Sigmoid colon (tissue), 6 donors: ENCODE measurements at regions not wholly inside any gene's neighbourhood (a gene's known extent, or its start where the extent isn't known, plus 50 kb on each side); places are given as distances from the start of the nearest gene placed in this dataset.

Experiments
- DNase-seq: peaks from one replicate; pipeline ENCODE4 v3.0.0-alpha.2; 2019
- H3K27ac ChIP-seq, 4 donors: fragments of 200-600 bp; sonication (generic); one replicate each; pipeline ENCODE4 v1.5.1; 2016 to 2019; ENCODE audit warnings: mild to moderate bottlenecking in 1 of 4
- H3K27me3 ChIP-seq, 3 donors: fragments of 200-600 bp; sonication (generic); one replicate each; pipeline ENCODE4 v1.5.1; 2019; ENCODE audit warnings: mild to moderate bottlenecking in 1 of 3
- H3K36me3 ChIP-seq, 4 donors: fragments of 200-600 bp; sonication (generic); one replicate each; pipeline ENCODE4 v1.5.1; 2016 to 2019
- H3K4me1 ChIP-seq, 4 donors: fragments of 200-600 bp; sonication (generic); one replicate each; pipeline ENCODE4 v1.5.1; 2017 to 2019
- H3K4me3 ChIP-seq, 4 donors: fragments of 200-600 bp; sonication (generic); one replicate each; pipeline ENCODE4 v1.5.1; 2017 to 2019; ENCODE audit warnings: mild to moderate bottlenecking in 2 of 4, moderate library complexity in 1 of 4
- H3K9me3 ChIP-seq, 4 donors: fragments of 200-600 bp in 3 of 4; sonication (generic) in 3 of 4; one replicate each; pipeline versions ENCODE4 v1.5.1 to v1.6.1; 2013 to 2019
- EP300 ChIP-seq, 4 donors: sonication (generic); formaldehyde crosslinking; IDR thresholded peaks; one replicate each; pipeline ENCODE4 v1.6.1; 2017; ENCODE audit warnings: antibody characterized with exemption in 4 of 4
- POLR2A ChIP-seq, 2 donors: fragments of 450-650 bp; IDR thresholded peaks; one replicate each; pipeline ENCODE4 v1.6.1; 2016; ENCODE audit warnings: antibody characterized with exemption in 2 of 2, mild to moderate bottlenecking in 2 of 2, moderate library complexity in 2 of 2
- POLR2AphosphoS5 ChIP-seq, 4 donors: sonication (generic); formaldehyde crosslinking; IDR thresholded peaks; one replicate each; pipeline ENCODE4 v1.6.1; 2017; ENCODE audit warnings: antibody characterized with exemption in 4 of 4
- WGBS, 2 donors: extraction: QIAGEN DNeasy Blood & Tissue Kit; methylation state at CpG; one replicate each; pipeline ENCODE4 v1.1.7; 2013; 5-methylcytosine and 5-hydroxymethylcytosine counted together
- intact Hi-C: fragments of 100-400 bp; cut with DNase I; formaldehyde crosslinking; loops from one replicate; pipeline ENCODE4 v1.15.1; 2023
- TF ChIP-seq, protein P1 (sequence below), 4 experiments: fragments of 450-650 bp in 3 of 4; fragments of 200-600 bp in 1 of 4; IDR thresholded peaks; one replicate each; pipeline ENCODE4 v1.5.1; 2016 to 2019; ENCODE audit warnings: antibody characterized with exemption in 4 of 4, mild to moderate bottlenecking in 3 of 4, moderate library complexity in 2 of 4
- donor health status: healthy with polysubstance abuse.
- donor health status: healthy.

DNA sequence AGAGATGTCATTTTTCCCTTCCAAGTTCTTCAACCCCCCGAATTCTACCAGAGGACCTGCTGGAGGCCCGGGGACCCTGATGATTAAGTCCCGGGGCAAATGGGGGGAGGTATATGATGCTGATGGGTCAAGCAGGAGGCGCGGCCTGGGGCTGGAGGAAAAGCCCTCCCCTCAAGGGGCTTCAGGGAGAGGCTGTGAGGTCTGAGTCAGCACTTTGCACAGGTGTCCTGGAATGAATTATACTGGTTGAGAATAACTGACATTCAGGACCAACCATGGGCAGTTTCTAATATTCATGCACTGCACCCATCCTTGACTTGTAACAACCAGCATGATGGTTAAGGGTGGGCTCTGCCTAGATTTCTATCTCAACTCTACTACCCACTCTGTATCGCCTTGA is 146.8 kb upstream of the SYT13 start:
- no peak for DNase-seq
- no peak overlapping the region for H3K4me3 ChIP-seq
- WGBS, 2 donors = 85 to 88% methylated on average over 6 of the region's 6 CpGs
- no peak overlapping the region for H3K27ac ChIP-seq
- TF ChIP-seq POLR2AphosphoS5 (IDR thresholded peaks at IDR 0.05) (no peak), POLR2A (IDR thresholded peaks at IDR 0.05) (no peak), EP300 (IDR thresholded peaks at IDR 0.05) (no peak)
- TF ChIP-seq, protein P1, sequence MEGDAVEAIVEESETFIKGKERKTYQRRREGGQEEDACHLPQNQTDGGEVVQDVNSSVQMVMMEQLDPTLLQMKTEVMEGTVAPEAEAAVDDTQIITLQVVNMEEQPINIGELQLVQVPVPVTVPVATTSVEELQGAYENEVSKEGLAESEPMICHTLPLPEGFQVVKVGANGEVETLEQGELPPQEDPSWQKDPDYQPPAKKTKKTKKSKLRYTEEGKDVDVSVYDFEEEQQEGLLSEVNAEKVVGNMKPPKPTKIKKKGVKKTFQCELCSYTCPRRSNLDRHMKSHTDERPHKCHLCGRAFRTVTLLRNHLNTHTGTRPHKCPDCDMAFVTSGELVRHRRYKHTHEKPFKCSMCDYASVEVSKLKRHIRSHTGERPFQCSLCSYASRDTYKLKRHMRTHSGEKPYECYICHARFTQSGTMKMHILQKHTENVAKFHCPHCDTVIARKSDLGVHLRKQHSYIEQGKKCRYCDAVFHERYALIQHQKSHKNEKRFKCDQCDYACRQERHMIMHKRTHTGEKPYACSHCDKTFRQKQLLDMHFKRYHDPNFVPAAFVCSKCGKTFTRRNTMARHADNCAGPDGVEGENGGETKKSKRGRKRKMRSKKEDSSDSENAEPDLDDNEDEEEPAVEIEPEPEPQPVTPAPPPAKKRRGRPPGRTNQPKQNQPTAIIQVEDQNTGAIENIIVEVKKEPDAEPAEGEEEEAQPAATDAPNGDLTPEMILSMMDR (IDR thresholded peaks at IDR 0.05) = no peak
- H3K27me3 ChIP-seq = peaks cover 0 to 14% (median 0%) of the 10 kb centered on the region in 3 donors
- H3K36me3 ChIP-seq = no peaks in the 10 kb centered on the region
- no peaks in the 10 kb centered on the region for H3K4me1 ChIP-seq
- no peaks in the 10 kb centered on the region for H3K9me3 ChIP-seq
- intact Hi-C loops = no loop called here

DNA sequence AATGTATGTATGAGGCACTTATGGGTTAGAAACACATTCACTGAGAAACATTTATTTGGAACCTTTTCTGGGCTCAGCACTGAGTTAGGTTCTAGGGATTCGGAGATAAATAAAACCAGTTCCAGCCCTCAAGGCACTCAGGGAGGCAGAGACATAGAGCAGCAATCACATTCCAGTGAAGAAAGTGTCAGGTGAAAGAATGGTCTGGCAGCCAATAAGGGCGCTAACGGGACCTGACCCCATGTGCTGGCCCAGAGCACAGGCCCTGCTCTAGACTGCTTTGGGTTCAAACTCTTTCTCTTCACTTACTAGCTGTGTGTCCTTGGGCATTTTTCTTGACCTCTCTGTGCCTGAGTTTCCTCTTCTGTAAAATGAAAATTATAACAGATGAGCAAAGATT is 146.0 kb upstream of the SYT13 start:
- H3K27ac ChIP-seq = no peak overlapping the region
- 74 to 82% methylated on average over 3 of the region's 3 CpGs for WGBS, 2 donors
- peaks cover 0 to 14% (median 0%) of the 10 kb centered on the region in 3 donors for H3K27me3 ChIP-seq
- H3K4me1 ChIP-seq = no peaks in the 10 kb centered on the region
- intact Hi-C loops = no loop called here
- TF ChIP-seq POLR2A (IDR thresholded peaks at IDR 0.05) = no peak
- TF ChIP-seq, protein P1 (IDR thresholded peaks at IDR 0.05) = no peak
- TF ChIP-seq POLR2AphosphoS5 (IDR thresholded peaks at IDR 0.05) = no peak
- TF ChIP-seq EP300 (IDR thresholded peaks at IDR 0.05) = no peak
- H3K36me3 ChIP-seq = no peaks in the 10 kb centered on the region
- H3K9me3 ChIP-seq = no peaks in the 10 kb centered on the region
- no peak overlapping the region for H3K4me3 ChIP-seq
- no peak for DNase-seq

DNA sequence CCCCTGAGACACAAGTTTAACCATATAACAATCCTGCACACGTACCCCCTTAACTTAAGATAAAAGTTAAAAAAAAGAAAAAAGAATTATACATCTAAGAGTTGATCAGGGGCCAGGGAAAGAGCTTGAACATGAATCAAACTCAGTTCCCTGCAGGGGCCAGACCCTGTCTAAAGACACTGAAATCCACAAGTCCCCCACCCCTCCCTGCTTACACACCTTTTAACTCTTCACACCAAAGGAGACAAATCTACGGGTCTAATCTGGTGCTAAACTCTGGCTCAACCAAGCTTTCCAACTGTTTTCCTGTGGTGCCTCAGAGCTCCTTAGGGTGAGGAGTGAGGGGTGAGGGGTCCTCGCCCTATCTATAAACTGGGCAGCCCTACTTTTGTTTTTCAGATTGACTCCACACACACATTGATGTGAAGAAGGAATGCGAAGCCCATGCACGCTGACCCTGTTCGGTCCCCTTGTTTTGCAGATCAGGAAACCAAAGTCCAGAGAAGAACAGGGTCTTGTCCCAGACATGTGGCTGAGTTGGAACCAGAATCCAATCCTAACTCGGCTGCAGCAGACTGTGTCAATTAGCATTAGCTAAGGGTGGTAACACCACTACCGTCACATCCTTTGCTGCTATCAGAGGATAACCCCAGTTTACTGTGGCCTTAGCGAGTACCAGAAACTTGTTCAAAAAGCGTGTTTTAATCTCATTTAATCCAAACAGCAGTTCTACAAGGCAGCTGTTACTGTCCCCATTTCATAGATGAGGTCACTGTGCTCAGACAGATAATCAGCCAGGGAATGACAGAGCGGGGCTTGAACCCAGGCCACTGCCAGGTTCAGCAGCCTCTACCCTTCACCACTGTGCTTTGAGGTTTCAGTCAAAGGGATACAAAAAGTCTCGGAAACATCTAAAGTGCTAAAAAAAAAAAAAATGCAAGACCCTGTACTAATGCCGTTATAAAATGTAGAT is 145.2 kb upstream of the SYT13 start:
- Histone ChIP-seq H3K4me1 (no peaks in the 10 kb centered on the region), H3K36me3 (no peaks in the 10 kb centered on the region), H3K4me3 (no peak overlapping the region), H3K27me3 (peaks cover 0 to 8% (median 0%) of the 10 kb centered on the region in 3 donors), H3K9me3 (no peaks in the 10 kb centered on the region), H3K27ac (no peak overlapping the region)
- intact Hi-C loops = no loop called here
- no peak for DNase-seq
- WGBS, 2 donors = 72 to 75% methylated on average over 13 of the region's 13 CpGs
- TF ChIP-seq POLR2AphosphoS5 (IDR thresholded peaks at IDR 0.05) = no peak
- TF ChIP-seq POLR2A (IDR thresholded peaks at IDR 0.05) = no peak
- TF ChIP-seq, protein P1 (IDR thresholded peaks at IDR 0.05) = no peak
- no peak for TF ChIP-seq EP300 (IDR thresholded peaks at IDR 0.05)

DNA sequence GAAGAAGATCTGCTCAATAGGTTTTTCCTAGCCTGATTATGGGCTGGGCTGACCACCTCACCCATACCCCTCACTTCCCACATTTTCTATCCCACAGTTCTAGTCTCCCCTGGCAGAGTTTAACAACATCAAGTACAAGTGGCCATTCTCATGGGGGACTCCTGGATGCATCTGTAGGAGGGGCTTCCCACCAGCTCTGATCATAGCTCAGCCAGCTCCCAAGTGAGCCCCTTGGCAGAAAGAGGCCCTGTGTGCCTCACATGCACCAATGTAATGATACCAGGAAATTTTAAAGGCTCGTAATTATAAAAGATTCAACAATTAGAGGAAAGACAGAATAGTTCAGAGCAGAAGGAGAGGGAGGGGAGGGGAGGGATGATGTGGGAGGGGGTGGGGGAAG is 144.2 kb upstream of the SYT13 start:
- Histone ChIP-seq H3K9me3 (no peaks in the 10 kb centered on the region), H3K27ac (no peak overlapping the region), H3K36me3 (no peaks in the 10 kb centered on the region), H3K27me3 (peaks cover 0 to 8% (median 0%) of the 10 kb centered on the region in 3 donors), H3K4me3 (no peak overlapping the region), H3K4me1 (no peaks in the 10 kb centered on the region)
- intact Hi-C loops = no loop called here
- WGBS, 2 donors = 48 to 69% methylated on average over 1 of the region's 1 CpG
- no peak for TF ChIP-seq POLR2AphosphoS5 (IDR thresholded peaks at IDR 0.05)
- TF ChIP-seq, protein P1 (IDR thresholded peaks at IDR 0.05) = no peak
- TF ChIP-seq POLR2A (IDR thresholded peaks at IDR 0.05) = no peak
- no peak for TF ChIP-seq EP300 (IDR thresholded peaks at IDR 0.05)
- DNase-seq = no peak
